Left kidney (tissue), 1 donor: ENCODE measurements at regions not wholly inside any gene's neighbourhood (a gene's known extent, or its start where the extent isn't known, plus 50 kb on each side); places are given as distances from the start of the nearest gene placed in this dataset.

Experiments
- DNase-seq: peaks from one replicate; pipeline ENCODE4 v3.0.0-alpha.2; 2013

DNA sequence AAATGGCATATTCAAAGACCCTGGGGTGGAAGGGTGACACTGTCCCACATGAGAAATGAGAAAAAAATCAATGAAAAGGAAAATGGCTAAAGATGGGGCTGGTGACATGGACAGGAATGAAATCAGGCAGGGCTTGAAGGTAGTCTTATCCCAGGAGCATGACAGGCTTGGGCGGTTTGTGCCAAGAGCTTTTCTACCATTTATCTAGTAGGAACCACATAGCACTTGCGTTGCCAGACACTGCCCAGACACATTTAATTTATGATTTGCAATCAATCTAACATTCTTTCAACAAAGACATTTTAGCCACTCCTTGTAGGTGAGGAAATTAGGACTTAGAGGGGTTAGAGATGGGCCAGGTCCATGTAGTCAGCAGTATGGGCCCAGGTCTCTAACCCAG lies 106.6 kb upstream of the NR2F2 start:
- DNase-seq, result no peak

DNA sequence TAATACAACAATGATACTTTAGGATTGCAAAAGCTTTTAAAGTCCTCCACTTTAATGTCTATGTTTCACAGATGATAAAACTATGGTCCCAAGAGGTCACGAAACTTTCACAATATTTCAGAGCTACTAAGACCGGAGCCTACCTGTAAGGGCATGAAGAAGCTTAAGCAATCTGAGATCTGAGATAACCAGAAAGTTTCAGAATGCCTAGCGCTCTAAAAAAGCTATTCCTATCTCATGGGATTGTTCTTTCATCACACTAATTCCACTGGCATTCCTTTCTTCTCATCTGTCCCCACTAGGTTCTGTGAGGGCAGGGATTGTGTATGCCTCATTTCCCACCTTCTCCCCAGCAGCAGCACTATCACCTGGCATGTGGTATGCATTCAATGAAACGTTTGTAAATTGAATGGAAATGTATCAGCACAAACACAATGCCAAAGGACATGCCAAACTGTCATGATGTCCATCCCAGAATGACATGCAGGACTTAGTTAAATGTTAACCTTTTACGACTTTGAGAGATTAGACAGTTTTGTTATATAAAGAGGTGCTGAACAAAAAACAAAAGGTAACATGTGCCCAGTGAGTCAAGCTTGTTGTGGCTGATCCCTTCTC lies 104.7 kb upstream of the NR2F2 start:
- DNase-seq, result no peak

DNA sequence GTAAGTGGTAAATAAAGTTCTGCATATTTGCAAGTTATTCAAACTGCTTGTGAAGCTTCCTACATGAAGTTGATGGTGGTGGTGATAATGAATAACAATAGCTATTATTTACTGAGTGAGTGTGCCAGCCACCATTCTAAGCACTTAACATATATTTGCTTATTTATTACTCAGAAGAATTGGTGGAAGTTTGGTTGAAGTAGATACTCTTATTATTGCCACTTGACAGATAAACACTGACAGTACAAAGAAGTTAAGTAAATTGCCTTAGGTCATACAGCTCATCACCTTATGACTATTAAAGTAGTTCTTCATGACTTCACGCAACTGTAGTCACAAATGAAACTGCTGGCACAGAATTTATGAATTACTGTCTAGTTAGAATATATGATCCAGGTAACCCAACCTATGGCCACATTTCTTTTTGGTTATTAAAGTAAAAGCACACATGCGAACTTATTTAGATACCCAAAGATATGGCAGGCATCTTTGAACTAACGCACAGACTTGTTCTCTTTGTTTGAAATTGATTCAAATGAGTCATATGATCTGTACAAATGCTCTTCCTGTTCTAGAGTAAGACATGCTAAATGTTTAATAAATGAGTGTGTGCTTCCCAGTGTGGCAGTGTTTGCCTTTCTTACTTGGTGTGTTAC lies 99.8 kb upstream of the NR2F2 start:
- DNase-seq, result no peak

DNA sequence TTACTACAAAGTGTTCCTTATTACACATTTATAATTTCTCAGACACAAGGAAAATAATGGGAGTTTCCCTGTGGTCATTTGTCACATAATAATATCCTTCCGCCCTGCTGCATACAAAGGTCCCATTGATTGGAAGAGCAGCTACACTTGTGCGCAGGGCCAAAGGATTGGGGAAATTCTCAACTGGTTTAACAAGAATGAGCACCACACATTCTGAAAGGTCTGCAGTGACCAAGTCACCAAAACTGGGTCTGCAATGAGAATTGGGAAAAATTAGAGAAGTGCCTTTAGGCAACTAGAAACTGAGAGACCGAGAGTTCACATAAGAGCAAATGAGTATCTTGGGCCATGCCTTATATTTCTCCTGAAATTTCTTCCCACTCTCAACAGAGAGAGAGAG lies 98.2 kb upstream of the NR2F2 start:
- no peak for DNase-seq

DNA sequence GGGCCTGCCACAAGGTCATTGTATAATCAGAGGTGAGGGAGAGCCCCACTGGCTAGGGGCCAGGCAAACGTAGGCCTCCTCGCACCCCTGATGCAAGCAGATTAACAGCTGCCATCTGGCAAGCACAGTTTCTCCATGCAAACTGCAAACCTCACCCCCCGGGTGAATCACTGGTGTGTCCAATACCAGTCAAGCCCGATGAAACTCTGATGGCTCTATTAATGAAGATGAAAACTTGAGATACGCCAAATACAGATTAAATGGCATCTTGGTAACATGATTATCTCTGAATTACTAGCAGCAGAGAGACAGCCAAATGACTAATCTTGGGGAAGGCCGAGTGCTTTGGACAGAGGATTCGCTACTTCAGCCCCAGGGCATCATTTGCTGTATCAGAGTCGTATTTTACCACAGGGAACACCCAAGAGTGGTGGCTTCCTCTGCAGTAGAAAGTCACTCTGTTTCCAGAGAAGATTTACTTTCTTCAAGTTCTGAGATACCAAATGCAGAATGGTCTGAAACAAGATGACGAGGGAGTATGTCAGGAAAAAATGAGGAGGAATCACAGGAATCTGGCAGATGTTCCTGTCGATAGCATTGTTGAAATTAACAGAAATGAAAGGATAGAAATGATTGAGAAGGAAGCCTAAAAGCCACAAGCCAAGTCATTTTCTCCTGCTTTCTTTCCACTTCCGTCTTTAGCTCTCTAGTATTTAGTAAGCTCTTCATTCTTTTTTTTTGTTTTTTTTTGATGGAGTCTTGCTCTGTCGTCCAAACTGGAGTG lies 96.2 kb upstream of the NR2F2 start:
- DNase-seq, result no peak

DNA sequence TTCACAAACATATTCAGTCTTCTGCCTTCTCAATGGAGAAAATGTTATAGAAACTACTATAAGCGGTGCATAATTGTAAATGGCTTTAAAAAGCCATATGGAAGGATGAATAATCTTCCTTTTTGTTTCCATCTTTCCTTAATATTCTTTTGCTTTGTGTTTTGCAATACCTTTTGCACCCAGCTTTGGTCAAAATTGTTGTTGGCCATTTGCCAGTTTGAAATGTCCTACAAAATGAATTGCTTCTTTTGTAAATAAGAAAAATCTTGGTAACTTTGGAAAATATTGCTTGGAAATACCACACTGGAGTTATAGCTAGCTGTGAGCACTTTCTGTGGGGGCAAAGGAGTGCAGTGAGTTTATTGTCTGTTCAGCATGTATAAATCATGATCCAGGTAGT lies 93.5 kb upstream of the NR2F2 start:
- no peak for DNase-seq

DNA sequence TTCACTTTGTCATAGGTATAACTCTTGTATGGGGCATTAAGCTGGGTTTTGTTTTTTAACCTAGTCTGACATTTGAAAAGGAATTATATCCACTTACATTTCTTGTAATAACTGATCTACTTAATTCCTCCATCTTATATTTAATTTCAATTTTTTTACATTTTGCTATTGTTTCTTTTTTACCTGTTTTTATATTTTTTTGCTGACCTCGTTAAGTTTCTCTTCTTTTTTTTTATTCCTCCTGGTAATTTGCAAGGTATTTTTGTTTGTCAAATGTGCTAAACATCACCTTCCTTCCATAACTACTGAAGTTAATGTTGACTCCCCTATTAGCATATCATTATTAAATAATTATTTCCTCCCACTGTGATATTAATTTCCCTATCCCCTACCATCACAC lies 87.7 kb upstream of the NR2F2 start:
- no peak for DNase-seq

DNA sequence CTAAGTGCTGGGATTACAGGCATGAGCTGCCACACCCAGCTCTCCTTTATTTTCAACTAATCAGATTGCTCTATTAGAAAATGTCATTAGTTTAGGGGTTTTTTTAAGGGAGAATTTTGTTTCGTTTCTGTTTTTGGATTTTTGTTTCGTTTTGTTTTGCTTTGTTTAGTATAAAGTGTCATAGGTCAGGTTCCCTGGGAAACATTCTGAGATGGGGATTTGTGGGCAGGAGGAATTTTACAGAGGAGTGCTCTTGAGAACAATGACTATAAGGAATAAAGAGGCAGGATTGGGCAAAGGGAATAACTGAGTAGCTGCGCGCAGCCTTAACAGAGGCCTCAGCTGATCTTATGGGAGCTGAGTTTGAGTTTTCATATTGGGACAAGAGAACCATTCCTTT lies 86.8 kb upstream of the NR2F2 start:
- DNase-seq, result no peak

DNA sequence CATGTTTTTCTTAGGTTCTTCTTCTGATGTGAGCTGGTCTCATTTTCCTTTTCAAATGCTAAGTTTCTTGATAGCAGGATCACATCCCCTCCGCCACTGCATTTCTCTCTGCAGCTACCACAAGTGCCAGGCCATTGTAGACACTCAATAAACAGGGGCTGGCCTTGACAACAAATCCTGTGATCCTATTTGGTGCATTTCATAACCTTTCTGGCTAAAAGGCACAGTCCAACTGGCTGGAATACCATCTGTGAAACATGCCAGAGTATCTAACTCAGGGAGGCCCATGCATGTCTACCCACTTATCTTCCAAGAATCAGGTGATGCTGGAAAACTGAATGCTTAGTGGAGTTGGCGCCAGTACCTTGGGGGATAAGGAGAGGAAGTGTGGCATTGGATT lies 85.2 kb upstream of the NR2F2 start:
- DNase-seq, result no peak

DNA sequence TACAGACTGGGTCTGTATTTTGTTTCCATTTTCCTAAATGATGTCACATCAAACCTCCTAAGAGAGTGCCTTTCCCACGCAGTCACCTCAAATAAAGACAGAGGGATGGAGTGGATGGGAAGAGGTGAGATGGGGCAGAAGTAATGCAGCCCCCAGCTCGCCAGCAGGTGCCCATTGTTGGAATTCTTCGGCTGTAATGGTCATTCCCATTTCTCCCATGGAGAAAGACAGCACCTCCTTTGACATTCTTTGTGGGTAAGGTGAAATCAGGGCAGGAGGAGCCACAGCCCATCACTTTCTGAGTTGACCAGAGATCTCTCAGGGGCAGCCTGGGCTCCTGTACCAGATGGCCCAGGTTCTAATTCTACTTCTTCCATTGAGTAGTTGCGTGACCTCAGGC lies 84.4 kb upstream of the NR2F2 start:
- no peak for DNase-seq

DNA sequence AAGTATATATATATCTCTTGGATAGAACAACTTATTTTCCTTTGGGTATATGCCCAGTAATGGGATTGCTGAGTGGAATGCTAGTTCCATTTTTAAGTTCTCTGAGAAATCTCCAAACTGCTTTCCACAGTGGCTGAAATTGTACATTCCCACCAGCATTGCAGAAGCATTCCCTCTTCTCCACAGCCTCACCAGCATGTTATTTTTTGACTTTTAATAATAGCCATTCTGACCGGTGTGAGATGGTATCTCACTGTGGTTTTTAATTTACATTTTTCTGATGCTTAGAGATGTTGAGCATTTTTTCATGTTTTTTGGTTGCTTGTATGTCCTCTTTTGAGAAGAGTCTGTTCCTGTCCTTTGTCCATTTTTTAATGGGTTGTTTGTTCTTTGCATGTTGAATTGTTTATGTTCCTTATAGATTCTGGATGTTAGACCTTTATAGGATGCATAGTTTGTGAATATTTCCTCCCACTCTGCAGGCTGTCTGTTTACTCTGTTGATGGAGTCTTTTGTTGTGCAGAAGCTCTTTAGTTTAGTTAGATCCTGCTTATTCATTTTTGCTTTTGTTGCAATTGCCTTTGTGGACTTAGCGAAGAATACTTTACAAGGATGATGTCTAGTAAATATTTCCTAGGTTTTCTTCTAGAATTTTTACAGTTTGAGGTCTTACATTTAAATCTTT lies 82.7 kb upstream of the NR2F2 start:
- DNase-seq, result no peak

DNA sequence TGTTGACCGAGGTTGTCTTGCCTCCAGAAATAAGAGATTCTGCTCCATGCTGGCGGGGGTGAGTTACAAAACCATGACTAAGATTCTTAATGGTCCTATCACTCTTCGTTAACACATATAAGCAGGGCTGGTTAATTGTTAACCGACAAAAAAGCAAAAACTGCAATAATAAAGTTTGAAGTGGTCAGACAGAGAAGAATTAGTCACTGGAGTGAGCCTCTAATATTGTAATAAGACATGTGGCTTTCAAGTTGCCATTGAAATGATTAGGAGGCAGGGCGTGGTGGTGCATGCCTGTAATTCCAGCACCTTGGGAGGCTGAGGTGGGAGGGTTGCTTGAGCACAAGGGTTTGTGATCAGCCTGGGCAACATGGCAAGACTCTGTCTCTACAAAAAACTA lies 78.4 kb upstream of the NR2F2 start:
- no peak for DNase-seq

DNA sequence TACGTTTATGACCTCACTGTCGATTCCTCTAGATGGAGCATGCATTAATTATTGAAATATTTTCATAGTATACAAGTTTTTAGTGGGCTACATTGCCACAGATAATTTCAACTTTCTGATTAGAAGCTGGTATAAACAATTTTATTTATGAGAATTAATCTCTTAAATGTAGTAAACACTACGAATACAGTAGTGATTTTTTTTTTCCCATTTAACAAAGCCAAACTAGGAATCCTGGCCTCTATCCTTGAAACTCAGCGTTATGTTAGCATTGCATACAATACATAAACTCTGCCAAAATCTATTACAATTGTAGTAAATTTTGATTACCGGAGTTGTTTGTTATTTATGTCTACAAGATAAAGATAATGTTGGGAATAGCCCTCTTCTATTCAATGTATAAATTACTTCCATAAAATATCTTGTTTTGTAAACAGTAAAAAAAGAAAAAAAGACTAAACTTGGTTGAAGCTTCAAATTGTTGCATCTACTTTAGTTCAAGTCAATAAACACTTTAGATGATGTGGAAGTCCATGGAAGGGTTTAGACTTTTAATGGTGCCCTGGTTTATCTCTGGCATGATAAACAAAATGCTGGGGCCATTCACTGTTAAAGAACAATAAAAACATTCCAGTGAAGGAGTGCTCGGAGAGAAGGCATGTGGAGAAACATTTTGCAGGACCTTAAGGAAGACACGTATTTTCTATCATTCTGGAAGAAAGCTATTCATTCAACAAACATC lies 77.3 kb upstream of the NR2F2 start:
- no peak for DNase-seq

DNA sequence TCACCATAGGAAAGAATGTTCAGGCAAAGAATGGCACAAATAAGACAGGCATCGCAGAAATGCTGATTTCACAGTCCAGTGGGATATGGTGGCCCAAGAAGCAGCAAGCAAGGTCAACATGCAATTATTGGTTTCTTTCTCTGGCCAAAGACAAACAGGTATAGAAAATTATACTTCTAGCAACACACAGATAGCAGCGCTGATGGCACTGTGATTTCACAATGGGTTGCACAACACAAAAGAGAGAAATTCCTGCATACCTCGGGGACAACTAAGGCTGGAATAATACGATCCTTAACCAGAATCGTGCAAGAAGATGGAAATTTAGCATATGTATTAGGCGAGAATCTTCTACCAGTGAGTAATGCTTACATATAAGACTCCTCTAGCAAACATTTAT lies 76.3 kb upstream of the NR2F2 start:
- DNase-seq, result no peak

DNA sequence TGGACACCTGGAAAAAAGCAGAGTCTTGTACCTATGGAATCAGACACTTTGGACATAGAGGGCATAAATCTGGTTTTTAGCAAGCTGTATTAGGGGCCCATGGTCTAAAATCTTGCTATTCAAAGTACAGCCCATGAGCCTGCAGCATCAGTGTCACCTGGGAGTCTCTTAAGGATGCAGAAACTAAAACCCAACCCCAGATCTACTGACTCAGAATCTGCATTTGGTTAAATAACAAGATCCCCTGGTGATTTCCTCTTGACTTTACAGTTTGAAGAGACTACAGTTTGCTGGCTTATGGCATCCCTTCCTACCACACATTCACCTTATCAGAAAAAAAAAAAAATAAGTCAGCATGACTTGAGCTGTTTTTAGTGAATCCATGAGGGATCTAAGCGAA lies 74.9 kb upstream of the NR2F2 start:
- no peak for DNase-seq

DNA sequence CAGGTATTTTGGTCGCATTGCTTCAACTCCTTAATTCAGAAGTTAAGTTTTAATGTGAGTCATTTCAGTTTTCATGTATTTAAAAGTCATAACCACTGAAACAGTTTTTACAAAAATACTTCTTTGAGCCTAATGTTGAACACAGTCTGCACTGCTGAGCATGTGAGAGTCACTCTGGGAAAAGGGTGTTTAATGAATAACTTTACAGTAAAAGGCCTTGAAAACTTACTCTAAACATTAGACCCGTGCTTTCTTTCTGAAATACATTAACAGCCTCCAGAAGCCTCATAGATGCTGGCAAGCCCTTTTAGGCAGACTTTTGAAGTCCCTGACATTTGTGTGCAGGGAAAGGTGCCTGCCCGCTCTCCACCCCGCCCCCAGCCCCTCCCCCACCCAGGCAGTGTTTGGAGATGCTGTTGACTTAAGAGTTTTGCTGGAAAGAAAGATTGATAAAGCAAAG lies 68.9 kb upstream of the NR2F2 start:
- DNase-seq, result no peak

DNA sequence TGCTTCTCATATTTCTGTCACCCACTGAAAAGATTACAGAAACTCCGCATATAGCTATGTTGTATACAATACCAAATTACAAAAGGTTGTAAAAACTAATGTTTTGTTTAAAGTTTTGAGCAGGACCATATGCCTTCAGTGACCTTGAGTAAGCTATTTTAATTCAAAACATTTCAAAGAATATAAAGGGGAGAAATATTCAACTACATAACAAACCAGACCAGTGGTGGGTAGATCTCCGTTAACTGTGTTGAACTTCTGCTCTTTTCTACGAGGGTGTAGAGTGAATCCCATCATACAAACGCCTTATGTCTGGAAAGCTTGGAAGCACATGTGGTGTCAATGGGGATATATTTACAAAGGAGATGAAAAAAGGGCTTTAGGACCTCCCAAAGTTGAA lies 68.4 kb upstream of the NR2F2 start:
- DNase-seq, result no peak

DNA sequence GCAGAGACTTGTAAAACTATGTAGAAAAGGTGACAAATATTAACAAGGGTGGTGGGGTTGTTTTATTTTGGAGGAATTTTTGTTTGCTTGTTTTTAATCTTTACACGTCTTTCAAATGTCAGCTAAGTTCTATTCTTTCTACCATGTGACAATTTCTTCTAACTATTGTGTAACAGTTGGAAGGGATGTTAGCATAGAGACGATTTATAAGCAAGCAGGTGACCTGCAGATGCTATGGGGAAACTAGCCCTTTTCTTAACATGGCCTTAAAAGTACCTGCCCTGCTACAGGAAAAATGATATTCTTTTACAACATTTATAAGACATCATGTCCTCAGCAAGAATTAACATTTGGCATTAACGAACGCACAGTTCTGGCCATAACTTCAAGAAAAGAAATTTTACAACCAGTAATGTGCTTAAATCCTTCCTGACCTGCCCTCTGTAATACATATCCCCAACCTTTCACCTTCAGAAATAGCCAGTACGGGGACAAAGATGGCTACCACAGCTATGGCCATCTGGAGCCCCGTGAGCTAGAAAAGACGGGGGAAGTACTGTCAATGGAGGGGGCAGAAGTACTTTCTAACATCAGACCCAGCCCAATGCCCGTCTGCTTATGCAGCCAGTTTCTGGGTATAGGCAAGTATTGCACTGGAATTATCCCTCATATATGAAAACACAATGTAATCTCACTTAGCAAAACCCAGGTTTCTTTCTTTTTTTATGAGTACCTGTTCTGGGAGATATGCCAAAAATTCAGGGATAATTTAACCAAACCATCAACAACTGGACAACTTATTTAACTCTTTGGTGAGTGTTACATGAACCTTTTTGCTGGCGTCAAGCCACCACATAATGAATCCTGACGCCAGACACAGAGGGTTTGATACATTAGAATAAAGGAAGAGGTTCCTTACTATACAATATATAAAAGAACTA lies 67.7 kb upstream of the NR2F2 start:
- no peak for DNase-seq

DNA sequence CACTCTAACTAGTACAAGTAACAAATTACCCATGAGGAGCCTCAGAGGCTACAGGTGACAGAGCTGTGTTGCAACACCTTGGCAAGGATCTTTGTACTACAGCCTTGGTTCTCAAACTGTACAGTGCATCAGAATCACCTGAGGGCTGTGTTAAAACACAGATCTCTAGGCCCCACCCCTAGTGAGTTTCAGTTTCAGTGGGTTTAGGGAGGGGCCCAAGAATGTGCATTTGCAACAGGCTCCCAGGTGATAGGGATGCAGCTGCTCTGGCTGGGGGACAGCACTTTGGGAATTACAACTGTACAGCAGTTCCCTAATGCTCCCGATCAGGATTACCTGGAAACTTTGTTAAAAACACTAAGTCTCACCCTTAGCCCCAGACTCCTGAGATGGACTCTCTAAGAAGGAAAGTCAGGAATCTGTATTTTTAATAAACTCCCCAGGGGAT lies 66.1 kb upstream of the NR2F2 start:
- DNase-seq, result no peak

DNA sequence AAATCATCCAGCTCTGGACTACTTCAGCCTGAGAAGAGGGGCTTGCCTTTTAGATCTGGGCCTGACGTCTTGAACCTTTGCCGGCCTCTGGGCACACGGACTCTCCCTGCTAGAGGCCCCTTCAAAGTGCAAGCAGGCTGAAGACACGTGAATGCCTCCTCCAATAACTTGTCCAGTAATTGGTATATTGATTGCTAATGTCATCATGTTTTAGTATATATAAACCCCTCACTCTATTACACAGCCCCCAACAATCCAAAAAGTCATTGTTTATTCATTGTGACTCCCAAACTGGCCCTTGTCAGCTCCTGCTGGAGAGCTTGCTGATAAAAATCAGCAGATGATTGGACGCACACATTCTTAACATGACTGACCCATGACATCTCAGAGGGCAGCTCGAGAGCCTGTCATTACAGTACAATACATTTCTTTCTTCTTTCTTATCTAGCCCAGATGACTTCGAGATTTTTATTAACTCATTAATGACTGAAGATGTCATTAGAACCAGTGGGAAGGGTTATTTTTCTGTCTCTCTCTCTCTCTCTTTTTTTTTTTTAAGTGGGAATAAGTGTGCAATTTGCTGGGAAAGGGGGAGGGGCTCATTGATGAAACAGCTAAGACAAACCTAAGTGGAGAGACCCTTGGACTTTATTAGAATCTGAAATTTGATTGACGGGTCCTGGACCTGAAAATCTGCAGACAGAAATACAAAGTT lies 65.5 kb upstream of the NR2F2 start:
- DNase-seq, result no peak
